ENCODE measurements at regions not wholly inside any gene's neighbourhood (a gene's known extent, or its start where the extent isn't known, plus 50 kb on each side); places are given as distances from the start of the nearest gene placed in this dataset.
"Not testable (repeated sequence)": the region's sequence is repeated elsewhere in the genome, so short reads cannot be mapped to it uniquely, and the experiment has no call there.

GRCh38 chr6:79810871-79811270 lies 136.5 kb downstream of the ELOVL4 start:
- intact Hi-C loops (cut with DNase I), result loop anchor here (5.0 kb wide), 2 partner anchors 34 to 239 kb away; no protein-coding TSS in a partner anchor
- no peak for DNase-seq

GRCh38 chr6:79810185-79810705 lies 137.1 kb downstream of the ELOVL4 start:
- DNase-seq, result peak in 5 of 10 donors; percentile 18 to 77 (median 36)
- intact Hi-C loops (cut with DNase I), result loop anchor here (5.0 kb wide), 2 partner anchors 33 to 238 kb away; no protein-coding TSS in a partner anchor

- DNase-seq, result no peak
- intact Hi-C loops (cut with DNase I), result no loop called here
Observed at GRCh38 chr6:79808921-79809320, 138.4 kb downstream of the ELOVL4 start.

GRCh38 chr6:79806661-79807060 lies 140.7 kb downstream of the ELOVL4 start:
- intact Hi-C loops (cut with DNase I); DNase-seq: not testable (repeated sequence)

GRCh38 chr6:79804732-79805131 lies 142.6 kb downstream of the ELOVL4 start:
- DNase-seq, result no peak
- intact Hi-C loops (cut with DNase I), result no loop called here

DNA sequence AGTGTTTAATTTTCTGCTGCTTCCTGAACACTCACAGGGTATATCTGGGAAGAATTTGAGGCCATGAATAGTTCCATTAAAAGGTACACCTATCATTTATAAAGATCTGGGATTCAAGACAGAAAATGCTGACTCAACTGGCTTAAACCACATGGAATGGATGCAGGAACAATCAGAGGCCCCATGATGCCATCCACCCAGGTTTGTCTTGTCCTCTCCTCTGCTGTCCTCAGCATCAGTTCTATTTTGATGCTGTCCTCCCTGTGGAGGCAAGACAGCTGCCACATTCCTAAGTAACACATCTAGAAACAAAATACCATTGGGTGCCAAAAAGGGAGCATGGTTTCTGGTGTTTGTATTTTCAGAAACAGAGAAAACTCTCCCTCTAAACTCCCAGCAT lies 143.4 kb downstream of the ELOVL4 start:
- DNase-seq, result no peak
- intact Hi-C loops (cut with DNase I), result no loop called here

- DNase-seq, result no peak
- intact Hi-C loops (cut with DNase I), result no loop called here
Observed at GRCh38 chr6:79802657-79803300, 144.6 kb downstream of the ELOVL4 start.

DNA sequence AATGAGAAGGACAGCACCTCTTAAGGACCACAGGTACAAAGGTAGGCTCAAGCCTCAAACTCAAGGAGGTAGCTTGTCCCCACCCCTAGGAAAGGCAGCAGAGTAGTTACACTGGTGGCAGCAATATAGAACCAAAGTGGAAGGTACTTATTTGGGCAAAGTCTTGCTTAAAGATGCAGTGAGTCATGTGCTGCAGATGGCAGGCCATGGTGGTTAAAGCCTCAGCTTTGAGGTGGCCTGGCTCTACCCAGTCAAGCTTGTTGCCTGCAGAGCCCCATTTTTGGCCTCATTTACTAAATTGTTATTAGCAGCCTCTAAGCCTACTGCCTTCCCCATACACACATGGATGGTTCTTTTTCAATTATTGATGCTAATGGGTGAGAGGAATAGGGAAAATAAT lies 146.0 kb downstream of the ELOVL4 start:
- intact Hi-C loops (cut with DNase I), result no loop called here
- DNase-seq, result no peak

- DNase-seq, result no peak
- intact Hi-C loops (cut with DNase I), result no loop called here
Observed at GRCh38 chr6:79798841-79799240, 148.5 kb downstream of the ELOVL4 start.

- no peak for DNase-seq
- intact Hi-C loops (cut with DNase I), result no loop called here
Observed at GRCh38 chr6:79797912-79798311, 149.4 kb downstream of the ELOVL4 start.

DNA sequence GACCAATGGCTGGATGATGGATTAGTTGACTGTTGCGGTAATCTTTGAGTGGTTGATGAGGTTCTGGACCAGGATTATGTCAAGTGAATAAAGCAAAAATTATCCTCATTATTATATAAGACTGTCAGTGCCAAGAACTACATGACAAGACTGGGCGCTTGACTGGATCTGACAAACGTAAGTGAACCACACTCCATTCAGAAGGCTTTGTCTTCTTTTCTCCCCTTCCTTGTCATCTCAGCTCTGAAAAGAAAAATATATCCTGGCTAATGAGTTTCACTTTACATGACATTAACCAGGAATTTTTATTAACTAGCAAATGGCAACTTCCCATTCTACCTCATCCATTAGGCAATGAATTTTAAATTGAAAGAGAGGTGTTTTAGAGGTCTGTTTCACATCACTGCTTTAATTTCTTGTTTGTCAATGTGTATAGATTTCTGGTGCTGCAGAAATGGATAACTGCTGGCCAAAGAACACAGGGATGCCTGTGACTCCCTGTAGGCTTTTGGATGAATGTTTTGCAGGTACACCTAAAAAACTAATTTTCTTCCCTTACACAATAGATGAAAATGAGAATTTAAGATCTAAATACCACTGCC lies 150.1 kb downstream of the ELOVL4 start:
- no peak for DNase-seq
- intact Hi-C loops (cut with DNase I), result no loop called here

DNA sequence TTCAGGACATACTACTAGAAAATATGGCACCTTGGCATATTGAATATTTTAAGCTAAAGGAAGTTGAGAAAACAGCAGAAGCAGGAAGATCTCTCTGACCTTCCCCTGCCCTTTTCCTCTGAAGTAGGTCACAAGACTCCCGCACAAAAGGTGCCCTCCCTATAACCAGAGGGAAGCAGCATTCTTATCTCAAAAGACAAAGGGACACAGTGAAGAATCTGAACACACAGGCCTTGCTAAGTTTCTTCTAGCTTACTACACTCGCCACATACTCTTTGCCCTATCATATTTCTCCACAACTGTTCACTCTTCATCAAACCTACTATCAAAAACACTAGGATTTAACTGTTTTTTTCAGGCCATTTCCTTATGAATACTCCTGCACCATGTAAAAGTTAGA lies 151.2 kb downstream of the ELOVL4 start:
- DNase-seq, result no peak
- intact Hi-C loops (cut with DNase I), result no loop called here

DNA sequence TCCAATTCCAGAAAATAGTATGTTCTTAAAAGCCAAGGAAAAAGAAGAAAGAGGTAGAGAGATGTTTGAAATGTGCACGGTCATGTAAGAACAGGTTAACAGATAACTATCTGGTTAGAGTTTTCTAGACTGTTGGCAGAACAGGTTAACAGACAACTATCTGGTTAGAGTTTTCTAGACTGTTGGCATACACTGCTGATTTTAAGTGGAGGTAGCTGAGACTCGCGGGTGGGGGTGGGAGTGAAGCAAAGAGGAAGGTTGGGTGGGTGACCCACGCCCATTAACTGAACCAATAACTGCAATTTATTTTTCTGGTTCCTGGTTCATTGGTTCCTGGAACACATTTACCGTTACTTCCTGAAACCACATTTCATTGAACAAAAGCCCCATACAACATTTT lies 157.5 kb downstream of the ELOVL4 start:
- intact Hi-C loops (cut with DNase I), result no loop called here
- no peak for DNase-seq

DNA sequence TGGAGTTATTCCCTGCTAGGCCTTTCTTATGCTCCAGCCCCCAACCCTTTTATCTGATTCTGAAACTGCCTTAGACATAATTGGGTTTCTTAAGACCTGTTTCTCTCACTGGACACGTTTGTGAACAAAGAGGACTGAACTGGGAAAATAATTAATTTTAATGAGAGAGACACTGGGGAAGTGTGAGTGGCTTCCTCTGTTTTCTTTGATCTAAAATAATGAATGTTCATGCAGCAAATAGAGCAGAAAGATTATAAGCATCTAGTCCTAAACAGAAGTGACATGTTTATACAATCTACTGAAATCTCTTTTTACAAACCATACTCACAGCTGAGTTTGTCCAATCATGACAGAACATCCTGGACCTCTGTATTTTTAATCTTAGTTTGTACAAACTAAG lies 157.6 kb downstream of the SH3BGRL2 start:
- no peak for DNase-seq
- intact Hi-C loops (cut with DNase I), result no loop called here

- peak in 1 of 10 donors; percentile 39 for DNase-seq
- intact Hi-C loops (cut with DNase I), result no loop called here
Observed at GRCh38 chr6:79787626-79788025, 156.5 kb downstream of the SH3BGRL2 start.

GRCh38 chr6:79784395-79784753 lies 153.2 kb downstream of the SH3BGRL2 start:
- intact Hi-C loops (cut with DNase I), result no loop called here
- DNase-seq, result no peak

DNA sequence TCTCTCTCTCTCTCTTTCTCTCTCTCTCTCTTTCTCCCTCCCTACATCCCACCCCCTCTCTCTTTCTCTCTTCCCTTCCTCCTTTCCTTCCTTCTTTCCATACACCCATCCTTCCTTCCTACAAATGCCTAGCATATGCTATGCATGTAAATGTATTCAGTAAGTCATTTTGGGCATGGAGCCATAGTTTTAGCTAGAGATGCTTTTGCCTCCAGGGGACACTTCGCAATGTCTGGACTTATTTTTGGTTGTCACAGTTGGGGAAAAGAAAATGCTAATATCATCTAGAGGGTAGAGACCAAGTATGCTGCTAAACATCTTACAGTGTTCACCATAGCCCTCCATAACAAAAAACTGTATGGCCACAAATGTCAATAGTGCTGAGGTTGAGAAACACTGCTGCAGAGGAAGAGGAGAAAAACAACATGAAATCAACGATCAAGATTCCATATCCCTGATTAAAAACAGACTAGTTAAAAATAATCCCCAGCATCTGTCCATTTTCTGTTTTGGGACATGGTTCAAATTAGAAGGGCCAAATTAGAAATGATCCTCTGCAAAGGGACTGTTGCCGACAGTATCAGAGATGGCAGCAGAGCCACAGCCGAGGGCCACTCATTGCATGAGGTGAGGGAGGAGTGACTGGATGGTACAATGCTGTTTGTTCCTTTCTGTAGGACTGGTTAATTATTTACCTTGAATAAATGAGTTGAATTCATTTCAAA lies 152.7 kb downstream of the SH3BGRL2 start:
- intact Hi-C loops (cut with DNase I), result no loop called here
- DNase-seq, result peak in 1 of 10 donors; percentile 43

DNA sequence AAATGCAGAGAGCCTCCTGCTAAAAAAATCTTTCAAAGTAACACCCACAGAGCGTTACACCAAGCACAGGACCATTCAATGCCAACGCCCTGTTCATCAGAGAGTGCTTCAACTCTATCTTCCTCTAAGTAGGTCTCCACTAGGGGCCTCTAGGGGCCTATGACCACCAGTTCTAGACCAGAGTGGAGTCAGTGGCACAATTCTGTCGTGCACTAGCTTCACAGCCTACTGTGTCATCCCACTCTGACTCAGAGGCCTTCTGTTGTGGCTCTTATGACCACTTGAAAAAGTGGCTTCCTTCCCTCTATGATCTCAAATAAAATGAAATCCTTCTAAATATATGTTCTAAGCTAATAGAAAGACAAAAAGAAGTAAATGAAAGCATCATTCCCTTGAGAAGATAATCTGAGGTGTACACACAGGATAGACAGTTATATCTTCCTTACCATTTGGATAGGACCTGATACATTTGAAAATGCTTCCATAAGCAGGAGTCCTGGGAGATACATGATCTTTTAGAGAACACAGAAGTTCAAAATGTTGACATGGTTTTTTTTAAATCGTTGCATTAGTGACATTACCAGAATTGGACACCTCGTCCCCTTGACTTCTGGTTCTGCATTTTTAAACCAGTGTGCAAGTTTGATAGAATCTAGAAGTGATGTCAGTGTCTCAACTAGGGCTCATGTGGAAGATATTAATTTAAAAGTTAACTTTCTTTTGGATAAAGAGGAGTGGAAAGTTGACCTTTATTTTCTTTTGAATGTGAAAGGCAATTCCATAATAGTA lies 151.9 kb downstream of the SH3BGRL2 start:
- intact Hi-C loops (cut with DNase I), result no loop called here
- DNase-seq, result no peak

DNA sequence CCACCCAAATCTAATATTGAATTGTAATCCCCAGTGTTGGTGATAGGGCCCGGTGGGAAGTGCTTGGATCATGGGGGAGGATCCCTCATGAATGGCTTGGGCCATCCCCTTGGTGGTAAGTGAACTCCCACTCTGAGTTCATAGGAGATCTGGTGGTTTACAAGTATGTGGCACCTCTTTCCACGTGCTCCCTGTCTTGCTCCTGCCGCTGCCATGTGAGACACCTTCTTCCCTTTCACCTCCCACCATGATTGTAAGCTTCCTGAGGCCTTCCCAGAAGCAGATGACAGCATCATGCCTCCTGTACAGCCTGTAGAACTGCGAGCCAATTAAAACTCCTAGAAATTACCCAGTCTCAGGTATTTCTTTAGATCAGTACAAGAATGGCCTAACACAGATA lies 150.8 kb downstream of the SH3BGRL2 start:
- intact Hi-C loops (cut with DNase I), result no loop called here
- no peak for DNase-seq

DNA sequence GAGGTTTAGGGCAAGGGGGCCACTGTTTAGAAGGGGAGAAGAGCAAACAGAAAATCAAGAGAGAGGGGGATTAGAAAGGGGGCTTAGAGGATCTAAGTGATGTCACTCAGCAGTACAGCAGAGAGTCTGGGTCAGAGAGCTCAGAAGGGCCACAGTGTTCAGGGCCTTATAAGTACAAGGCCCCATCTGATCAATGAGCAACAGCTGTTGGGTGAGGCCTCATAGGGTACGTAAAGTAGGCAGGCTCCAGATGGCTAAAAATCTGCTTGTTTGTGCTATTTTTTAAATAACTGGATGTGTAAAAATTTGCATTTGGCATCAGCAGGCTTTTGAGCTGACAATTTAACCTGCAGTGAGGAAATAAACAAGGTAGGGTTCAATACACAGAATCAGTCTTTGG lies 149.8 kb downstream of the SH3BGRL2 start:
- DNase-seq, result no peak
- intact Hi-C loops (cut with DNase I), result no loop called here

GRCh38 chr6:79778816-79779215 lies 147.7 kb downstream of the SH3BGRL2 start:
- no peak for DNase-seq
- intact Hi-C loops (cut with DNase I), result loop anchor here (1.0 to 5.0 kb wide), 2 partner anchors 33 to 88 kb away; no protein-coding TSS in a partner anchor

Measured in posterior cingulate gyrus (tissue), 11 donors.